ENCODE measurements at regions not wholly inside any gene's neighbourhood (a gene's known extent, or its start where the extent isn't known, plus 50 kb on each side); places are given as distances from the start of the nearest gene placed in this dataset.

DNA sequence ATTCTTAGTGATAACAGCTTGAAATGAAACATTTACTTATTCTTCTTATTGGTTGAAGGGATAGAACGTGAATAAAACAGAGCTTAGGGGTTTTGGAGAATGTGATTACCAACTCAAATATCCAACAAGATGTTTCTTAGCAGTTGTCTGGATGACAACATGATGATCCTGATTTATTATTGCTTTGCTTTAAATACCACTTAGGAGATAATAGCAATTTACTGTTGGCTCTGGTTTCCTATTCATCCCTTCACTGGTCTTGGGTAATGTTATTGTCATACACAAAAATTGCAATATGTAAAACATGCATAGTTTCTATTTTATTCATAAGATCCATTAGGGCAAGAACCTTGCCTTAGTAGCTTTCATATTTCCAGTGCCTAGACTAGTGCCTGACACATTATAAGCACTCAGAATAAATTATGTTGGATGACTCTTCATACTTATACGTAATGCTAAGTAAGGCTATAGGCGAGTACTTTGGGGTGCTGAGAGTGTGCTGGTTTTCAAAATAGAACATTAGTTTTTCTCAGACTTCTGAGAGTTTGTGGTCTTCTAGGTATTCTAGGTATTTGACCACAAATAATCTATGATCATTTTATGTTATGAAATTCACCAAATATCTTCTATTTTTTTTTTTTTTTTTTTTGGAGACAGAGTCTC, 58.6 kb upstream of the PGRMC2 start:
- no peak for DNase-seq

DNA sequence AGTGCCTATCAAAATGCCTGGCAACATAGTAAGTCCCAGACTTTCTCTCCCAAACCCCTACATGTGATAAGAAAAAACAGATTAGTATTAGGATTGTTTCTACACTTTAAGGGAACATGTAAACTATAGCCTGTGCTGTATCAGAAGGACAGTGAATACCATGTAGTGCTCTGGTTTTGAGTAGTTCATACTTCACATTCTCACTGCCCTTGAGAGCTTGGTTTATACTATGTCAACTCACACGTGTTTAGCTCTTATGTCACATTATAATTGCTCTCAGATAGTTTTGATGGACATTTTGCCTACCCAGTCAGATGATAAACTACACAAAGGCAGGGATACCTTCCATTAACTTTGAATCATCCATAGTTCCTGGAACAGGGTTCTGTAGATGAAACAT, 58.0 kb upstream of the PGRMC2 start:
- no peak for DNase-seq

DNA sequence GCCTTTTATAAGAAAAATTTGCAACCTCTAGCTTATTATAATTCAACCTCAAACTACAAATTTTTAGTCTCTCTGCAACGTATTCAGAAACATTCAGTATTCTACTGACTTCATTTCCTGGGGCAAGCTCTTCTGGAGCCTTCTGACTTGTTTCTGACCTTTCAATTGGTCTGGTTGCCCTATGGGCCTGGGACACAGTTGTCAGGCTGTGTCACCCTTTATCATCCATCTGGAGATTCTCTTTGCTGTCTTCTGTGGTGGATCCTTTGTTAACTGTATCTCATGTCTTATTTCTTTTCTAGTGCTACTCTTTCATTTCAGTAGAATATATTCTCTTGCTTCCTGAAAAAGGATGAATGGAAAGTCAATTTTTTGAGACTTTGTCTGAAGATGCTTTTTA, 55.1 kb upstream of the PGRMC2 start:
- DNase-seq, result no peak

DNA sequence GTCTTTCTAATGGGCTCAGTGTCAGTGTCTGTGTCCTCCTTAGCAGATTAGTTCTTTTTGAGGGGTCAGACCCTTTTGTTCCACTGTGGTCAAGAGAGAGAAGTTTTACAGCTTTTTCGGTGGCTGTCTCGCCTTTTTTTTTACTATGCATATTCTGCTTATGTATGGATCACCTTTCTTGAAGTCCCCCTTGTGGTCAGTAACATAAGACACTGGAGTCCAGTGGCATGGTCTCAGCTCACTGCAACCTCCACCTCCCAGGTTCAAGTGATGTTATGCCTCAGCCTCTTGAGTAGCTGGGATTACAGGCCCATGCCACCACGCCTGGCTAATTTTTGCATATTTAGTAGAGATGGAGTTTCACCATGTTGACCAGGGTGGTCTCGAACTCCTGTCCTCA, 54.0 kb upstream of the PGRMC2 start:
- DNase-seq, result no peak

DNA sequence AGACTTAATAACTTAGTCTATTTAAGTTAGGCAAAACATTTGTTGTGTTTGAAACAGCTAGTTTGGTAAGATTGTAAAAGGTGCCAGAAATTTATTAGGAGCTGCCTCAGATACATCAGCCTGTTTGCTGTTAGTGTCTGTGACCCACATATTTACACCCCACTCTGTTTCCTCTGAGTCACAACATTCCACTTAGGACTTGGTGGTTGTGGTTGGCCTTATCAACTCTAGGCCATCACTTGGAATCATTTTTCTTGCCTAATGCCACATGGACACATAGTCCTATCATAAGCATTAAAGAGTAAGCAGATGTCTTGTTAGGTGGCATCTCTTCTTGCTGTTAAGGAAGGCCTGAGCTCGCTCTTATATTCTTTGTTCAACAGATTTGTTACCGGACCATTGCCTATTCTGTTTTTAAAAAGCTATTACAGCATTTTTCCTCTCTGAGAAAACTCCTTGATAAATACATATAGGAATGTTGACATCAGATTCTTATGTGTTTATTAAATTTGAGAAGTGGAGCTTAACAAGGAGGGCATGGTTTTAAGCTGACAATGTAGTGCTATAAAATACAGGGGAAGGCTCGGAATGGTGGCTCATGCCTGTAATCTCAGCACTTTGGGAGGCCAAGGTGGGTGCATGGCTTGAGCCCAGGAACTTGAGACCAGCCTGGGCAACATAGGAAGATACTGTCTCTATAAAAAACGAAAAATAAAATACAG, 51.2 kb upstream of the PGRMC2 start:
- DNase-seq, result no peak

- no peak for DNase-seq
Observed at GRCh38 chr4:128337863-128338262, 50.2 kb upstream of the PGRMC2 start.

All from GF-D8 (cell line).